GM20000 (cell line): ENCODE measurements at regions not wholly inside any gene's neighbourhood (a gene's known extent, or its start where the extent isn't known, plus 50 kb on each side); places are given as distances from the start of the nearest gene placed in this dataset.

Experiments
- DNase-seq: peaks from one replicate; pipeline ENCODE4 v3.0.0; 2012; ENCODE audit warnings: low spot score
- TF ChIP-seq, protein P1 (sequence below): IDR thresholded peaks from 2 replicates; pipeline ENCODE4 v1.5.1; 2012; ENCODE audit warnings: mild to moderate bottlenecking, control low read depth; ENCODE audit errors: extremely low read depth, missing control alignments

DNA sequence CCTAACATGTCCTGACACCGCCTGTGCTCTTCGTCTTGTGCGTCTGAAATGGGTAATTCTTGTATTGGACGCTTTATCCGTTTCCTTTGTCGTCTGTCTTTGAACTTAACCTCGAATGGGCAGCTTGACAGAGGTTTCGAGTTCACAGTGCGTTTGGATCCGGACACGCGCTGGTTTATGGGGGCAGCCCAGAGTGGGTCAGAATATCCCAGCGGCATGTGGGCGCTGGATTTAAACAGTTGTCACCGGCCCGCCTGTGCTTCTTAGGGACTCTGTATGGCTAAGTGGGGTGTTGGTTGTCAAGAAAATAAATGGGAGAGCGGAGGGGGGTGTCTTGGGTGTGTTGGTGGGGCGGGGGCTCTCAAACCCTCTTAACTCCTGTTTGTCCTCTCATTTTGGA is 363.5 kb upstream of the AMELY start:
- TF ChIP-seq, protein P1, sequence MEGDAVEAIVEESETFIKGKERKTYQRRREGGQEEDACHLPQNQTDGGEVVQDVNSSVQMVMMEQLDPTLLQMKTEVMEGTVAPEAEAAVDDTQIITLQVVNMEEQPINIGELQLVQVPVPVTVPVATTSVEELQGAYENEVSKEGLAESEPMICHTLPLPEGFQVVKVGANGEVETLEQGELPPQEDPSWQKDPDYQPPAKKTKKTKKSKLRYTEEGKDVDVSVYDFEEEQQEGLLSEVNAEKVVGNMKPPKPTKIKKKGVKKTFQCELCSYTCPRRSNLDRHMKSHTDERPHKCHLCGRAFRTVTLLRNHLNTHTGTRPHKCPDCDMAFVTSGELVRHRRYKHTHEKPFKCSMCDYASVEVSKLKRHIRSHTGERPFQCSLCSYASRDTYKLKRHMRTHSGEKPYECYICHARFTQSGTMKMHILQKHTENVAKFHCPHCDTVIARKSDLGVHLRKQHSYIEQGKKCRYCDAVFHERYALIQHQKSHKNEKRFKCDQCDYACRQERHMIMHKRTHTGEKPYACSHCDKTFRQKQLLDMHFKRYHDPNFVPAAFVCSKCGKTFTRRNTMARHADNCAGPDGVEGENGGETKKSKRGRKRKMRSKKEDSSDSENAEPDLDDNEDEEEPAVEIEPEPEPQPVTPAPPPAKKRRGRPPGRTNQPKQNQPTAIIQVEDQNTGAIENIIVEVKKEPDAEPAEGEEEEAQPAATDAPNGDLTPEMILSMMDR, result no peak

DNA sequence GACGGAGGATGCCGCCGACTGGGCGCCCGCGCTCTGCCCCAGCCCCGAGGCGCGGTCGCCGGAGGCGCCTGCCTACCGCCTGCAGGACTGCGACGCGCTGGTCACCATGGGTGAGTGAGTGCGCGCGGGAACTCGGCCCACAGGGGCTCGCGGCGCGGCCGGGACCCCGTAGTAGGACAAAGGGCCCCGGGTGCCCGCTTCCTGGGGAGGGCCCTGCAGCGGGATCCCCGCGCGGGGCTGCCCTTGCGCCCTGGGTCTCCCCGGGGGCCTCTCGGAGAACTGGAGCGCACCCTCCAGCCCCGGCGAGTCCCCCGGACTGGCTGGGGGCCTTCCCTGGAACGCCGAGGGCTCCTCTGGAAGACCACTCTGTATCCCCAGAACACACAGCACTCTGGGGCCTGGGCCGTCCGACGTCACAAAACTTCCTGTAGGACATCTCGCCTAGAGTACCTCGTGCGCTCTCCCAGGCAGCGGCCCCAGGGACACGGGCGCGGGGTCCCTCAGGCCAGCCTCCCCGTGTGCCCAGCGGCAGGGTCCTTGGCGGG is 362.9 kb upstream of the AMELY start:
- TF ChIP-seq, protein P1, result no peak
- DNase-seq, result peak; percentile 19

More for the DNA sequence above, 363.5 kb upstream of the AMELY start:
- no peak for DNase-seq

DNA sequence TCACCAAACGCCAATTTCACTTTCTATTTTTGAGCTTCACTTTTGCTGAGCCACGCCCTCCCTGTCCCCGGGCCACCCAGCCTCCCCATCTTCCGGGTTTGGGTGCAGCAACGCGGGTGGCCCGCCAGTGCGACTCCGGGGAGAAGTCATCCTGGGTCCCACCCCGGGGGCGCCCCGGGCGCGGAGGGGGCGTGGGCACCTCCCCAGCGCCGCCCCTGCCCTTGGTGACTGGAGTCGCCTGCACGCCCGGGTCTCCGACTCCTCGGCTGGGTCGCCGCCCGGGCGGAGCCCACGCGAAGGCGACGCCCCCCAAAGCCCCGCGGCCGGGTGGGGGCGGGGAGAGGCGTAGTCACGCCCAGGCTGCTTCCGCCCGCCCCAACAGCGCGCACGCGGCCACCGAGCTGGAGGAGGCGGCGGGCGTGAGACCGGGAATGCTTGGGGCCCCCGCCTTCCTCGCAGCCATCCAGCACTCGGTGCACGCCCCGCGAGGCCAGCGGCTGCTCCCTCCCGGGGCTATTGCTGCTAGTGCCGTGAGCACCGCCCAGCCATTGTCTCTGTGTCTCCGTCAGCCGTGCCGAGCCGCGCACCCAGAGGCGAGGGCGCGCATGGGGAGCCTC is 362.1 kb upstream of the AMELY start:
- TF ChIP-seq, protein P1, result no peak
- peak; percentile 91 for DNase-seq

DNA sequence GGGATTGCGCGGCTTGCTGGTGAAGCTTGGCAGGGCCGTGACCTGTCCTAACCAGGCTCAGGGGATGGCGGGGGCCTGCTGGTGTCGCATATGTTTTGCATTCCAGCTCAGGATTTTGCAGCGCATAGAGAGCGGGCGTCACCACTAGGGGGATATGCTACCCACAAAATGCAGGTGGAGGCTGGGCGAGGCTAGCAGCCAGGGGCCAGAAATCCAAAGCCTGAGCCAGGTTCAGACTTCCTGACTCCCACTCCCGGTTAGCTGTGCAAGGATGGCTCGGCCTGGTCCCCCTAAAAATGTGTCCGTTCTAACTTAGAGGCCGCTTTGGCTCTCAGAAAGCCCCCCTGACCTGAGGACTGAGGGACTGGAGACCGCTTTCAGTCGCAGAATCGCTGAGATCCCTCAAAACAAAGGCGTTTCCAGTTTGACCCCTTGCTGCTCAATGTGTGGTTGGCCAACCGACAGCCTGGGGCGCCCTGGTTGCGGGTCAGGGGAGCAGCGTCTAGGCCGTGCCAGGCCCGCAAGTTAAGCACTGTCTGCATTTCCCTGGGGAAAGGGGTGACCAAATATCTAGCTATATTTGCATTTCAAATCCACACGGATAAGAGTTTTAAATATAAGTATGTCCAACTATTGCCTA is 361.1 kb upstream of the AMELY start:
- TF ChIP-seq, protein P1, result peak; percentile 43
- DNase-seq, result peak; percentile 53

DNA sequence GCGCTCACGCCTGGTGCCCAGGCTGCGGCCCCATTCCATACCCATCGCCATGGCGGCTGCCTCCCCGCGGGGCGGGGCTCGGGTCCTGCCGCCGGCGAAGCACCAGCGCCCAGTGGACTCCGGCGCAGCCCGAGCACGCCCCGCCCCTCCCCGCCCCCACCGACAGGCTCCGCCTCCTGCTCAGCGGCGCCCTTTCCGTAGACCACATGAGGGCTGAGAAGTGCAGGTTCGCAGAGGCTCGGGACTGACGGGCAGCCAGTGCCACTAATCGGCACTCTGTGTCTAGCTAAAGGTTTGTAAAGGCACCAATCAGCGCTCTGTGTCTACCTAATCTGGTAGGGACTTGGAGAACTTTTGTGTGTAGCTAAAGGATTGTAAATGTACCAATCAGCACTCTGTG is 352.2 kb upstream of the AMELY start:
- DNase-seq, result peak; percentile 16
- TF ChIP-seq, protein P1, result no peak

DNA sequence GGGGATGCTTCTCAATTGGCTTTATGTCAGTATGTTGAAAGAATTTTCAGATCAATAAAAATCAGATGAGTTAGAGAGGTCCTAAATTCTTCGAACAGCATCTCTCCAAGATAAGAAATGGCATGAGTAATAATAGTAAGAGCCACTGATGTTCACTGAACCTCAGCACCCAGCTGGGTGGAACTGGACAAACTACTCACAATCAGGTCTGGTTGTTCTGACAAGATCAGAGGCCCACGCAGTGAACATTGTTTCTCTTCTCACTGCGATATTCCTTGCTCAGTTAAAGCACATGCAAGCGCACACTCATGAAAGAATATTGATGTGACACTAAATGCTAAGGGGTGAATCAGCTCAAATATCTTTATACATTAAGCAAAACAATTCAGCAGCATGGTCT is 351.0 kb upstream of the AMELY start:
- no peak for DNase-seq
- TF ChIP-seq, protein P1, result no peak

DNA sequence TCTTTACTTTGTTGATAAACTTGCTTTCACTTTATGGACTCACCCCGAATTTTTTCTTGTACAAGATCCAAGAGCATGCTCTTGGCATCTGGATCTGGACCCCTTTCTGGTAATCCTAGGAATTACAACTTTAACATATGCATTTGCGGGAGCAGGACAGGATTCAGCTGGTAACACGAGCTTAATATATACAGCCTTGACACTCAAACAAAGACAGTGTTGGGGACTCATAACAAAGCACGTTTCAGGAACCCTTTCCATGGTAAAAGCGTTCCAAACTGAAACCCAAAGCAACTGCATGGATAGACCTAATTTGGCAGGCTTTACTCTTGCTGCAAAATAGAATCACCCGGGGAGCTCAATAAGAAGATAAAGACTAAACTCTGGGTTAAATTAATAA is 349.7 kb upstream of the AMELY start:
- TF ChIP-seq, protein P1, result no peak
- no peak for DNase-seq
